Upper lobe of right lung (tissue), 1 donor: ENCODE measurements at regions not wholly inside any gene's neighbourhood (a gene's known extent, or its start where the extent isn't known, plus 50 kb on each side); places are given as distances from the start of the nearest gene placed in this dataset.

Experiments
- ATAC-seq: fragments of 200-7000 bp; cut with Tn5 transposase; one replicate; pipeline ENCODE4 v1.9.1; 2020; ENCODE audit warnings: mild to moderate bottlenecking, moderate library complexity
- DNase-seq: peaks from one replicate; pipeline ENCODE4 v3.0.0-alpha.2; 2020
- H3K27ac ChIP-seq: fragments of 200-600 bp; one replicate; pipeline ENCODE4 v1.8.0; 2022
- H3K27me3 ChIP-seq: fragments of 200-600 bp; one replicate; pipeline ENCODE4 v1.8.0; 2022; ENCODE audit warnings: mild to moderate bottlenecking
- H3K36me3 ChIP-seq: fragments of 200-600 bp; one replicate; pipeline ENCODE4 v1.8.0; 2022
- H3K4me1 ChIP-seq: fragments of 200-600 bp; one replicate; pipeline ENCODE4 v1.8.0; 2022
- H3K4me3 ChIP-seq: fragments of 200-600 bp; one replicate; pipeline ENCODE4 v1.8.0; 2022; ENCODE audit warnings: mild to moderate bottlenecking
- H3K9me3 ChIP-seq: fragments of 200-600 bp; one replicate; pipeline ENCODE4 v1.8.0; 2022
- intact Hi-C: fragments of 100-400 bp; cut with DNase I; formaldehyde crosslinking; loops from one replicate; pipeline ENCODE4 v1.11.0; 2022
- TF ChIP-seq, protein P1 (sequence below): fragments of 200-600 bp; IDR thresholded peaks from one replicate; pipeline ENCODE4 v1.8.0; 2022; ENCODE audit warnings: antibody characterized with exemption
- donor health status: DM: no; HTN: yes; CAD: no; lungs with severe emphysema.

DNA sequence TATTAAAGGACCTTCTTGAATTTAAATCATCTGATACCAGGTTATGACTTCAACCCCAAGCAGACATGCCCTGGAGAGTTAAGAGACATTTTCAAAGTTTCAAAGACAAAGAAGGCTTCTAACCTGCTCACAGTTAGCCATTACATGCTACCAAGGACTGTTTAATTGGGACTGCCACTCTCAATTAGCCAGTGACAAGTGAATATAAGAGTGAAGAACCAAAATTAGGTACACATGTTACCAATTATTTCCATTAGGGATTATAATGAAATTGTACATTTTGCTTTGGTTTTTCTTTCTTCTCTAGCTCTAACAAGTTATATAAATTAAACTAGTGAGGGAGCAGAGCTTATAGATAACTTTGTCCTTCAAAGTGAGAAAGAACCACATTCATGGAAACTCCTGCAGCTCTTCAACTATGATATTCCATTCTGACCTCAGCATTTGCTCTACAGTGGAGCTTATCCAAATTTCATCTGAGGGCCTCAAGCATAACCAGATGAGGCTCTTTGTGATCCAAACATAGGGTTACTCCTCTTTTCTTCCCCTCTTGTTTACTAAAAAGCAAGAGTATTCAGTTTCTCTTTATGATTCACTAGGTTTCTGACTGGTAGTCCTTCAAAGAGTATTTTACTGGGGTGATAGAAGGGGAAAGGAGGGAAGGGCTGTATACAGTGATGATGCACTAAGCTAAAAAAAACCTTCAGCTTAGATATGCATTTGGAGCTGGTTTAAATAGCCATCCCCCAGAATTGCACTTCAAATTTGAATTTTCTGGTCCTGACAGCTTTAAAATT is 91.3 kb downstream of the DUSP6 start:
- TF ChIP-seq, protein P1, sequence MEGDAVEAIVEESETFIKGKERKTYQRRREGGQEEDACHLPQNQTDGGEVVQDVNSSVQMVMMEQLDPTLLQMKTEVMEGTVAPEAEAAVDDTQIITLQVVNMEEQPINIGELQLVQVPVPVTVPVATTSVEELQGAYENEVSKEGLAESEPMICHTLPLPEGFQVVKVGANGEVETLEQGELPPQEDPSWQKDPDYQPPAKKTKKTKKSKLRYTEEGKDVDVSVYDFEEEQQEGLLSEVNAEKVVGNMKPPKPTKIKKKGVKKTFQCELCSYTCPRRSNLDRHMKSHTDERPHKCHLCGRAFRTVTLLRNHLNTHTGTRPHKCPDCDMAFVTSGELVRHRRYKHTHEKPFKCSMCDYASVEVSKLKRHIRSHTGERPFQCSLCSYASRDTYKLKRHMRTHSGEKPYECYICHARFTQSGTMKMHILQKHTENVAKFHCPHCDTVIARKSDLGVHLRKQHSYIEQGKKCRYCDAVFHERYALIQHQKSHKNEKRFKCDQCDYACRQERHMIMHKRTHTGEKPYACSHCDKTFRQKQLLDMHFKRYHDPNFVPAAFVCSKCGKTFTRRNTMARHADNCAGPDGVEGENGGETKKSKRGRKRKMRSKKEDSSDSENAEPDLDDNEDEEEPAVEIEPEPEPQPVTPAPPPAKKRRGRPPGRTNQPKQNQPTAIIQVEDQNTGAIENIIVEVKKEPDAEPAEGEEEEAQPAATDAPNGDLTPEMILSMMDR, result no peak
- Histone ChIP-seq H3K27ac (no peak overlapping the region), H3K4me1 (no peaks in the 10 kb centered on the region), H3K36me3 (no peaks in the 10 kb centered on the region), H3K9me3 (no peaks in the 10 kb centered on the region), H3K27me3 (no peaks in the 10 kb centered on the region), H3K4me3 (no peak overlapping the region)
- intact Hi-C loops, result no loop called here
- DNase-seq, result no peak
- ATAC-seq, result no peak

DNA sequence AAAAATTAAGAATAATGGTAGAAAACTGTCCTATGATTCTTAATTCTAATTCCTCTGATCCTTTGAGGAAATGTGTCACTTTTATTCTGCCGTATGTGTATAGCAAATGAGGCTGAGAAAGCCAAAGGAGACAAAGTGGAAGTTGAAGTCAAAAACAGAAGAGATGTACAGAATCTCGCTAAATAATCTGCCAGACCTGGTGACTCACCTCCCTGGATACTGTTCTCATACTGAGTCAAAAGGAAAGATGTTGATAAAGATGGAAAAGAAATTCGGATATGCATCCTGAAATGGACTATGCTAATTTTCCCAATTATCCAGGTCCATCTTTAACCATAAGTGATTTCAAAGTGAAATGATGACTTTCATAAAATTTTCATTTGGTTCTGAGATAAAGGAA is 92.5 kb downstream of the DUSP6 start:
- no peak overlapping the region for H3K4me3 ChIP-seq
- intact Hi-C loops, result no loop called here
- ATAC-seq, result no peak
- no peak for DNase-seq
- H3K4me1 ChIP-seq, result no peaks in the 10 kb centered on the region
- H3K27ac ChIP-seq, result no peak overlapping the region
- H3K9me3 ChIP-seq, result no peaks in the 10 kb centered on the region
- H3K27me3 ChIP-seq, result no peaks in the 10 kb centered on the region
- no peaks in the 10 kb centered on the region for H3K36me3 ChIP-seq
- TF ChIP-seq, protein P1, result no peak

DNA sequence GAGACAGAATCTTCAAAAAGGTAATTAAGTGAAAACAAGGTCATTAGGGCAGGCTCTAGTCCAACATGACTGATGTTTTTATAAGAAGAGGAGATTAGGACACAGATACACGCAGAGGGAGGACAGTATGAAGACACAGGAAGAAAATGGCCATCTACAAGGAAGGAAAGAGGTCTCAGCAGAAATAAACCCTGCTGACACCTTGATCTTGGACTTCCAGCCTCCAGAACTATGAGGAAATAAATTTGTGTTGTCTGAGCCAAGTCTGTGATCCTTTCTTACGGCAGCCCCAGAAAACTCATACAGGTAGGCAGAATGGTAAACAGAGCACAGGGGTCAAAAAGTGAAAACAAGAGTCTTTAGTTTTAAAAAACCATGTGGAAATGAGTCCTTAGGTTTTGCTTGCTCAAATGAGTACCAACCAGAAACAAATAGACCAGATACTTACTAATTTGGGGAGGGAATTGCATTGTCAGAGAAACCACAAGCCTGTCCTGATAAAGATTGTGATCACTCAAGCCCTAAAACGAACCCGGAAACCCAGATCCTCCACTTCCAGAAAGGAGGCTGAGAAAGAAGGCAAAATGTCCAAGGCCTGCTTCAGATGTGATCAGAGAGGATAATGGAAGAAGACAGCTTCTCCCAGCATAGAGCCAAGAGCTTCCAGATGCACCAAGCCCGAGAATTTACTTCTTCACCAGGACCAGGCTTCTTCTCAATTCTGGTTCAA is 93.9 kb downstream of the DUSP6 start:
- Histone ChIP-seq H3K36me3 (no peaks in the 10 kb centered on the region), H3K27me3 (no peaks in the 10 kb centered on the region), H3K4me3 (no peak overlapping the region), H3K9me3 (no peaks in the 10 kb centered on the region), H3K4me1 (no peaks in the 10 kb centered on the region), H3K27ac (no peak overlapping the region)
- DNase-seq, result no peak
- intact Hi-C loops, result no loop called here
- no peak for ATAC-seq
- TF ChIP-seq, protein P1, result no peak

DNA sequence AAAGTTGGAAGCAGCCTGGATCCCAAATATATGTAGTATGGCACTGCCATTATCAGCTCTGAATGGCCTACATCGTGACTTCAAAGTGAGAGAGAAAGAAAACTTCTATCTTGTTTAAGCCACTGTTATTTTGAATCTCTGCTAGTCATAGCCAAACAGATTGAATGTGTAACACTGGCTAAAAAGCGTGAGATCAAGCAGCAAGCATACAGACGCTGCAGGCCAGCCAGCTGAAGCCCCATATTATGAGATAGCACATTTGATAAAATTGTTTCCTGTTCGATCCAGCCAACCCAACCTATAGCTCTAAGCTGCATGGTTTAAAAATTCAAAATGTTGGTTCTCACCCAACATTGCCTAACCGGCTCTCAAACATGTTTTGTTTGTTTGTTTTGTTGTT is 95.0 kb downstream of the DUSP6 start:
- no peak for DNase-seq

DNA sequence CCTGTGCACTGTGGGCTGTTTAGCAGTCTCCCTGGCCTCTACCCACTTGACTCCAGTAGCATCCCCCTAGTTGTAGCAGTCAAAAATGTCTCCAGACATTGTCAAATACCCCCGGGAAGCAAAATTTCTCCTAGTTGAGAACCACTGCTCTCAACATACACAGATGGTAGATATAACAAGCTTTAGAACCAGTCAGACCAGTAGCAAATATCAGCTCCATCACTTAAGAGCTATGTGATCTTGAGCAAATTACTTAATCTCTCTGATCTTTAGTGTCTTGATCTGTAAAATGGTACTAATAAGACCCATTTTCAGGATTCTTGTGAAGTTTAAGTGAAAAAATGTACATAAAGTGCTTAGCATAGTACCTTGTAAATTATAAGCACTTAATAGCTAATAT is 96.2 kb downstream of the DUSP6 start:
- H3K27ac ChIP-seq, result no peak overlapping the region
- intact Hi-C loops, result no loop called here
- no peak overlapping the region for H3K4me3 ChIP-seq
- no peak for ATAC-seq
- no peaks in the 10 kb centered on the region for H3K27me3 ChIP-seq
- DNase-seq, result no peak
- TF ChIP-seq, protein P1, result no peak
- H3K4me1 ChIP-seq, result peaks cover 9% of the 10 kb centered on the region
- no peaks in the 10 kb centered on the region for H3K9me3 ChIP-seq
- H3K36me3 ChIP-seq, result no peaks in the 10 kb centered on the region

More for the DNA sequence above, 95.0 kb downstream of the DUSP6 start:
- TF ChIP-seq, protein P1, result no peak
- Histone ChIP-seq H3K9me3 (no peaks in the 10 kb centered on the region), H3K4me1 (no peaks in the 10 kb centered on the region), H3K36me3 (no peaks in the 10 kb centered on the region), H3K27ac (no peak overlapping the region), H3K27me3 (no peaks in the 10 kb centered on the region), H3K4me3 (no peak overlapping the region)
- intact Hi-C loops, result no loop called here
- no peak for ATAC-seq
